ENCODE measurements at regions not wholly inside any gene's neighbourhood (a gene's known extent, or its start where the extent isn't known, plus 50 kb on each side); places are given as distances from the start of the nearest gene placed in this dataset.
"Not testable (repeated sequence)": the region's sequence is repeated elsewhere in the genome, so short reads cannot be mapped to it uniquely, and the experiment has no call there.

DNA sequence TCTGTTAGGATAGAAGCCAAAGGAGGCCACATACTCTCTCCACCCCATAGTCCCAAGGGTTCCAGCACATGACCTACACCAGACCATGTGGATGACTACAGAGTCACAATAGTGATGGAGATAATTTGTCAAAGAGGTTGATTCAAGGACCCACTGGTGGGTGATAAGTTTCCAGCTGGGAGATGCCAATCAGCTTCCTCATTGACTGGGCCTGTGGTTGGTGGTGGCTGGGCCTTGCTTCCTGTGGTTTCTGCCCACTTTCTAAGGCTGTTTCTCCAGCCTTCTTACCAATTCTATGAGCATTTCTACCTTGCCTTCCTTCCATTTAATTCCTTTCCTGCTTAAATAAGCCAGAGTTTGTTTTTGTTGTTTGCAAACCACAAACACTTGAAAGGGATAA is 95.5 kb upstream of the CPEB2 start:
- no peak for DNase-seq (ENCODE audit: low read depth in 2 of 2)

DNA sequence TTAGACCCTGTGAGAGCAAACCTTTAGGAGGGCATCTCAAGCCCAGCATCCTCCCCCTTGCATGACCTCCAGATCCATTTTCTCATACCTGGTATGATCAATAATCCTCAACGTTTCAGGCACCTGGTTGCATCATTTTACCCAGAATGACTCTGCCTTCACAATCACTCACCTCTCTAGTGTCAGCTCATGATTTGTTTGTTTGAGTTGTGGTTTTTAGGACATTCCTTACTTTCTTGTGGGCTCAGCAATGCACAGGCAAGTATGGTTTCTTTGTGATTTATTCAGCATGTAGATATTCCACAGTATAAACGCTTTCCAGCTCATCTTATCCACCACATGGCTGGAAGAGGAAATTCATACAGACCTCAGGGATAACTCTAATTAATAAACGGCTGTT is 93.6 kb upstream of the CPEB2 start:
- no peak for DNase-seq (ENCODE audit: low read depth in 2 of 2)

DNA sequence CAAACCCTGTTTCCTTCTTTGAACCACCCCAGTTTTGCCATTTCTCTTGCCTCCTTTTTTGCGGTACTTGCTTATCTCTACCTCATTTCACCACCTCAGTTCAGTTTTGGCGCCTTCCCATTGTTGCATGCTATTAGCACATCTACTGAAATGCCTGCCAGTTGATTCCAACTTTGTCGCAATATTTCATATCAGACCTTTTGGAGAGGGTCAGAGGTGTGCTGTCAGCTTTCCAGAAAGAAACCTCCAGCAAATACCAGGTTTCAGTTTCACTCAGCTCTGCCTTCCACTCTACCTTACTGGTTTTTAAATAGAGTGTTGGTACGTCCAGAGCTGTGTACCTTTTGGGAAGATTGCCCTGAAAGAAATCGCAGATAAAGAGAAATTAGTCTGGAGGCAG is 91.9 kb upstream of the CPEB2 start:
- DNase-seq (ENCODE audit: low read depth in 2 of 2), result no peak

DNA sequence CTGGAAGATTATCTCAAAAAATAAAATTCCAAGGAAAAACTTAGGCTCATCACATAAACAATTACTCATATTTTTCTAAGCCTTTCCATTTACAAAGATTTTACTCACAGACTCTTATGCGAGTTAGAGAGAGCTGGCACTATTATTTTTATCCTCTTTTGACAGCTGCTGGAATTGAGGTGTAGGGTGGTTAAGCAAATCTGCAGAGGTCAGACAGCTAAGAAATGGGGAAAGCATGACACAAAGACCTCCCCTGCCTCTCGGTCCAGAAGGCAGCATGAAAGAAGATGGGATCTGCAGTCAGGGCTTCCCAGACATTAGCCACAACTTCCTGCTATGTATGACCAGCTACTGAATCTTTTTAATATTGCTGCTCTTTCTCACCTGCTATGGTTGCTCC is 89.9 kb upstream of the CPEB2 start:
- no peak for DNase-seq (ENCODE audit: low read depth in 2 of 2)

DNA sequence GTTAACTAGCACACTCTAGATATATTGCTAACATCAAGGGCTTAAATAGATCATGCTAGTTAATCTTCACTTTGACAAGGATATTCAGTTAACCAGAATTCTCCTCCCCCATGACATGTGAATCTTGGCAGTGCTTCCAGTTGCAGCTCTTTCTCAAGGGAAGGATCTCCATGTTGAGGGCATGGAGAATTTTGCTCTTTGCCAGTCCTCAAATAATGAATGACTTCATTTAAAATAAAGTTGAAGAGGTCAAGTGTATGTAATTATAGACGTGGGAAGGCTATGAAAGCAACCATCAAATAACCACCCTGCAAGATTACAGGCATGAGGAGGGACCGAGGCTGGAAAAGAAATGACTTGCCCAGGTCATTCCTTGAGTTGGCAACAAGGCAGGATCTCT is 87.3 kb upstream of the CPEB2 start:
- DNase-seq (ENCODE audit: low read depth in 2 of 2), result no peak

DNA sequence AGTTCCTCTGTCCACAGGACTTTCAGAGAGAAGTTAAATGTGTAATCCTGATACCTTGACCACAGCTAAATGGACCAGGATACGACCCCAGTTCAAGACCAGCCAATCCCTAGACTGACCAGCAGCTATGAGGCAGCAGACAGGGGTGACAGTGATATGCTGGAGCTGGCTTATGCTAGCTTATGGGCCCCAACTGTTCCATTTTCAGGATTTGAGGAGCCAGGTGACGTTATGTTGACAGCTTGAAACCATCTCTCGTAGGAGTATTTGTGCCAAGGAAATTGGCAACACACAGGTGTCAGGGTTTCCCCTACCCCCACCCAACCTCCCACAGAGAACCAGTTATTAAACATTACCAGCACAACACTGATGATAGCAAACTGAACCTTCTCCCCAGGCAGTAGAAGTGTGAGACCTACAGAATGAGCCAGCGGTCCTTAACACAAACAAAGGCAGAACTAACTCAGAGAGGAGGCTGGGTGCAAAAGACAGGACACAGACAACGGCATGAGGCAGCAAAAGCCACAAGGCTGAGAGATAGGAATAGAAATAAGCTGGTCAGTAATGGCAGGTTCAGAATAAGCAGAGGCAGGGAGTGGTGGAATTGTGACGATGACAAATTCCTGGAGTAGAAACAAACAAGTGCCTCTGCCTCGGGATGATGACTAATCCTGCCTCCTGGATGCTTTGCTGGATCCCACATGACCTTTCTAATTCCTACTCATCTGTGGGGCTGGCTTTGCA is 85.6 kb upstream of the CPEB2 start:
- no peak for DNase-seq (ENCODE audit: low read depth in 2 of 2)

DNA sequence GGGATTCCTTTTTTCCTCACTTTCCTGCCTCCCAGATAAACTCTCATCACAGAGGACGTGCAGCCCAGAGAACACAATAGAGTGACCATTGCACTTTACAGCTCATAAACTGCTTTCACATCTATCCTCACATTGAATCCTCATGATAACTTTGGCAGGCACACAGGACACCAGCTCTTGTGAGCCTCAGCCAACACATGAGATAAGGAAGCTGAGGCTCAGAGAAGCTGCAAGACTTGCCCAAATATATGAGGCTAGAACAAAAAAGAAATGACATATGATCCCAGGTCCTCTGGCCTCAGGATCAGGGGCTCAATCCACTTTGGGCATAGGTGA is 85.0 kb upstream of the CPEB2 start:
- no peak for DNase-seq (ENCODE audit: low read depth in 2 of 2)

DNA sequence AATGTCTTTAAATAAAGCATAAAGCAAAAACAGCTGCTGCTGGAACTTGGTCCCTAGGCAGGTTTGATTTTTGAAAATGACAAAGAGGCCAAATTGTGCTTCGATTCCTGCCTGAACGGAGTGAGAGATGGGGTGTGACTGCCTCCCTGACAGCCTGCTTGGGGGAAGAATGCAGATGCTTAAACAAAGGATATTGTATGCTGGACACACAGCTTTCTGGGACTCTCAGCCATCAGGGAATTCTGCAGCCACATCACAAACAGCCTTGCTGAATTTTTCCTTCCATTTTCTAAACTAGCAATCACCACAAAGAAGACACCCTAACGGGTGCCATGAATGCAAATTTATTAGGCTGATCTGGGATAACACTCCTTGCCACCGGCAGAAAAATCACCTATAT is 83.9 kb upstream of the CPEB2 start:
- DNase-seq (ENCODE audit: low read depth in 2 of 2), result no peak

DNA sequence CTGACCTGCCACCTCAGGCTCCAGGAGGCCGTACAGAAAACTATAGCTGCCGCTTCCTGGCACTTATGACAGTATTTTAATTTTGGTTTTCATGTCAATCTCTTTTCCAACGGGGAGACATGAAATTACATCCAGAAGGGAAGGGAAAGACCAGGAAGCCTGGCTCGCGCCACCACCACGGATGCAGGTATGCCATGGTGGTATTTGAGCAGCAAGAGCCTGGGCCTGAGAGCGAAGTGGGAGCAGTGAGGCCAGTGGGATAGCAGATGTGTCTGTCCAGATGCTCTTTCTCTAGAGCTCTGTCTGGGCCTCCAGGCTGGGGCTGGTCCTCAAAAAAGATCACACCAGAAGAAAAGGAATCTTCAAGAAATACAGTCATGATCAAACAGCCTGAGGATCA is 82.5 kb upstream of the CPEB2 start:
- no peak for DNase-seq (ENCODE audit: low read depth in 2 of 2)

DNA sequence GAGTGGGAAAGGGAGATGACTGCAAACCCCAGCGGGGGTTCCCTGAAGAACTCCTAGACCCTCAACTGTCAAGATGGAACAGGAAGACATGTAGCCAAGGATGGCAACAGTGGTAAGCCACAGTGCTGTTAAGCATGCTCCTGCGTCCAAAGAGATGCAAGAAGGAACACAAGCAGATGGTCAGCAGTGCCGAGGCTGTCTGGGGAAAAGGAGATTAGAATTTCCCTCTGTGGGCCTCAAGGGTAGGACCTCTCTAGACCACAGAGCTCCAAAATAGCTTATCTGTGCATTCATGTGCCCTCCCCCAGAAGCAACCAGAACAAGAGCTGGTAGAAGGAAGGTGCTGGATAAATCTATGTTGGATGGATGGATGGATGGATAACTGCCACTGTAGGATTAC is 82.0 kb upstream of the CPEB2 start:
- DNase-seq (ENCODE audit: low read depth in 2 of 2), result no peak

DNA sequence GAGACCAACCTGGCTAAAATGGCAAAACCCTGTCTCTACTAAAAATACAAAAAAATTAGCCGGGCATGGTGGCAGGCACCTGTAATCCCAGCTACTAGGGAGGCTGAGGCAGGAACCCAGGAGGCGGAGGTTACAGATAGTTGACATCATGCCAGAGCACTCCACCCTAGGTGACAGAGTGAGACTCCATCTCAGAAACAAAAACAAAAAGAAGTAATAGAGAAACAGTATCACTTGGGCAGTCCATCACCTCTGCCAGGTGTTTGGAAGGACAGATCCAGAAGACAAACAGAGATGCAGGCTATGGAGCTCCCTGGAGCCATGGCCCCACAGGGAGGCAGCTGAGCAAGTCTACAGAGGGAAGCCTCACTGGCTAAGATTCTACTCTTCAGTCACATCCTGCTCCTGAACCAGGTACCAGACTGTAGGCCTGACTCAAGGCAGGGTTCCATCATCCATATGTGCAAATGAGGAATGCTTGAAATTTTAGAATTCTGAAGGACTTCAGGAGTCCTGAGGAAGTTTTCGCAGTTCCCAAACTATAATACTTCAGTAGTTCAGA is 81.4 kb upstream of the CPEB2 start:
- no peak for DNase-seq (ENCODE audit: low read depth in 2 of 2)

DNA sequence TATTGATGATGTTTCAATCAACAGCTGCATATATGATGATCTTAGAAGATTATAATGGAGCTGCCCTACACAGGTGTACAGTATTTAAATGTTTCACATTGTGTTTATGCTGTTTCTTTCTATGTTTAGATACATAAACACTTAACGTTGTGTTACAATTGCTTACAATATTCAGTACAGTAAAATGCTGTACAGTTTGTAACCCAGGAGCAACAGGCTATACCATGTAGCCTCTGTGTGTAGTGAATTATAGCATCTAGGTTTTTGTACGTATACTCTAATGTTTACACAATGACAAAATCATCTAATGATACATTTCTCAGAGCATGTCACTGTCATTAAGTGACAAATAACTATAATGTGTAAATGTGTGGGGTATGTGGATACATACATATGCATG is 80.5 kb upstream of the CPEB2 start:
- not testable (repeated sequence) for DNase-seq (ENCODE audit: low read depth in 2 of 2)

DNA sequence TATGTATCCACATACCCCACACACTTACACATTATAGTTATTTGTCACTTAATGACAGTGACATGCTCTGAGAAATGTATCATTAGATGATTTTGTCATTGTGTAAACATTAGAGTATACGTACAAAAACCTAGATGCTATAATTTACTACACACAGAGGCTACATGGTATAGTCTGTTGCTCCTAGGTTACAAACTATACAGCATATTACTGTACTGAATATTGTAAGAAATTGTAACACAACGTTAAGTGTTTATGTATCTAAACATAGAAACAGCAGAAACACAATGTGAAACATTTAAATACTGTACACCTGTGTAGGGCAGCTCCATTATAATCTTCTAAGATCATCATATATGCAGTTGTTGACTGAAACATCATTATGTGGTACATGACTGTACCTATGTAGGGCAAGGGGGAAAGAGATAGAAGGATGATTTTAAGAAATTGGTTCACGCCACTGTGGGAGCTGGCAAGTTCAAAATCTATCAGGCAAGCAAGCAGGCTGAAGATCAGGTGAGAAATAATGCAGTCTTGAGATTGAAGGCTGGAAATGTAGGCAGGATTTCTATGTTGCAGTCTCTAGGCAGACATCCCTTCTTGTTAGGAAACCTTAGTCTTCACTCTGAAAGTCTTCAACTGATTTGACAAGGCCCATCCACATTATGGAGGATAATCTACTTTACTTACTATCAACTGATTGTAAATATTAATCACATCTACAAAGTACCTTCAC is 78.0 kb upstream of the CPEB2 start:
- DNase-seq (ENCODE audit: low read depth in 2 of 2), result no peak

DNA sequence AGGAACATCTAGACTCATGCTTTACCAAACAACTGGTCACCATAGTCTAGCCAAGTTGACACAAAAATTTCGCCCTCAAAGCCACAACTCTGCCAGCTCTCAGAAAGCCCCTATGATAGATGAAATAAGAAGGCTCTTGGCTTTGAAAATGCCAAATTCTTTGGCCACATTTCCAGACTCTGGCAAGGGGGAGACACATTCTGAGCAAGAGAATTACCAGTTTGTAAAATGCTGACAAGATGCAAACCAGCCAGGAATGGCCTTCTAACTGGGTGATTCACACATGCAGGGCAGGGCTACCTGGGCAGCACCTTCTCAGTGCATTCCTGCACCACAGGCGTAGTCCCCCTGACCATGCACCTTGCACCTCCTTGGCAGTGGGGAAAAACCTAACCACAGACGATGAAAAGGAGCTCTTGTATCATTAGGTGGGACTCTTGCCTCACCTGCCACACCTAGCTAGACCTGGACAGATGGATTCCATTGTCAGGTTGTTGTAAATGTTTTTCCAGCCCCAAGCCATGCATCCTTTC is 77.4 kb upstream of the CPEB2 start:
- no peak for DNase-seq (ENCODE audit: low read depth in 2 of 2)

DNA sequence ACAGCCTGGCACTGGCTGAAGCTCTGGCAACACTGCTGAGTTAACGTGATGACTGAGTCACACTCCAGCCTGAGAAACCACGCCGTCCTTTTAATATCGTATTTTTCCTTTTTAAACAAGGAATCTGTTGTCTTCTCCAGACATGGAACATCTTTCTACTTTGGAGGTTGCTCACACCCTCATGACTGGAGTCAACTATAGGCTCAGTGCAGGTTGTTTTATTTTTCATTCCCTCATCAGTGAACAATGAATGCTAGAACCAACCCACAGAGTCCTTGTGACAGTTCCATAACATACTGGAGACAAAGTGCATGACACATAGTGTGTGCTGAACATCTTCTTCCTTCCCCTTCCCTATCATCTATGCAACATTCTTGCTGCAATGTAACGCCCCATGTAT is 76.8 kb upstream of the CPEB2 start:
- no peak for DNase-seq (ENCODE audit: low read depth in 2 of 2)

DNA sequence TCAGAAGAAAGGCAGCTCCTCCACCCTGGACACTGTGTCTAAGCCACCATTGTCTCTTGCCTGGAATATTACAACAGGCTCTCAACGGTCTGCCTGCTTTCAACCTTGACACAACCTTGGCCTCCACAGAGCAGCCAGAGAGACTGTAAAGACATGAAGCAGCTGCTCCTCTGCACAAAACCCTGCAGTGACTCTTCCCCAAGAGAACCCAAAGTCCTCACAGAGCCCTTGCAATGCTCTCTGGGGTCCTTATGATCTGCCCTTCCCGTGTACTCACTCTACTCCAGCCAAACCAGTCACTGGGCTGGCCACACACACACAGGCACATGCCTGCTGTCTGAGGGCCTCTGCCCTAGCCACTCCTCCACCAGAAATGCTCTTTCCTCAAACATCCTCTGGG is 75.9 kb upstream of the CPEB2 start:
- no peak for DNase-seq (ENCODE audit: low read depth in 2 of 2)

DNA sequence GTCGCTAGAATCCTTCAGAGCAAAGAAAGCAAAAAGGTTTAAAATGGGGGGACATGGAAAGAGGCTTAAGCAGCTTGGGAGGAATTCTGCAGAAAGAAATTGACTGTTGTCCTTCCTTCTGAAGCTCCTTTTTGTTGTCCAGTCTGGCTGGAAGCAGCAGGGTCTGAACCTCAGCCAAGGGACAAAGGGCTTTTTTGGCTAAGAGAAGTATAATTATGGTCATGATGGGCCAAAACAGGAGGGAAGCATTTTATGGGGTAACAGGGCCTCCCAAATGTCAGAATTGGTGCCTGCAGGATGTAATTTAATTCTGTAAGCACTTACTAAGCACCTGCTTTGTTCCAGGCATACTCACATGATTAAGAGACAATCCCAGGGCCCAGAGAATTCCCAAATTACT is 74.2 kb upstream of the CPEB2 start:
- DNase-seq (ENCODE audit: low read depth in 2 of 2), result no peak

DNA sequence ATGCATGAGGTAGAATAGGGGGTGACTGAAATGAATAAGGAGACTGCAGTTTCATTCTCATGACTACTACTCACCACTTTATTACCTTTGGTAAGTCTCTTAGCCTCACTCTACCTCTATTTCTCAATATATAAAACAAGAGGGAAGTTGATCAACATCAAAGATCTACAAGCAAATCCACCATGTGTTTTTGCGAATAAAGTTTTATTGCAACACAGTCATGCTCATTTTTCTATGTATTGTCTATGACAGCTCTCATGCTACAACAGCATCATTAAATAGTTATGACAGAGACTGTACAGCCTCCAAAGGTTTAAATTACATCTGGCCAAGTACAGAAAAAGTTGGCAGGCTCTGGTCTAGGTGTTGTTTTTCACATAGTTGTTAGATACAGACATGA is 72.6 kb upstream of the CPEB2 start:
- DNase-seq (ENCODE audit: low read depth in 2 of 2), result no peak

DNA sequence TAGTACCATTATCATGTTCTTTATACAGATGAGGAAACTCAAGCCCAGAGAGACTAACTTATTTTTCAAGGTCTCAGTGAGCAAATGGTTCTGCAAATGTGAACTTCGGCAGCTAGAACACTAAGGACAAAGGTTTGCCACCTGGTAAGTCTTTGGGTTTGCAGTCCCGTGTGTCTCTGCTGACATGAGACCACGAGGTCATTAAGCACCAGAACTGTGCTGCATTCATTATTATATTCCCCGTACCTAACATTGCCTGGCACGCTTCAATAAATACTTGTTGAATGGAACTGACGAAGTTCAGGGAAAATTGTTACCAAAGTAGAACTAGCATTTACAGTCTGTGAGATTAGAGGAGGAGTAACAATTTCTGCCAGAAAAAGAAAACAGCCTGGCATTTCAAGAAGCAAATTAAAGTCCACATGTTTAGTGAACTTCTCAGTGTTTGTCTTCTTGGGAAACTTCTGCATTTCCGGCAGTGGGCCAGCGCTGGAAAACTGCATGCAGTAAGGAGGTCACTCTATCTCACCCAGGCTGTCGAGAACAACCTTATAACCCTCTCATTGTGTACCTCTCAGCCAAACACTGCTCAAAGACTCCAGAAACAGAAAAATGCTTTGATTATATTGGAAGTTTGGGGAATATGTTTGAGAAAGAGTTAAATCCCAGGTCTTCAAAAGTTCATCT is 67.4 kb upstream of the CPEB2 start:
- no peak for DNase-seq (ENCODE audit: low read depth in 2 of 2)

DNA sequence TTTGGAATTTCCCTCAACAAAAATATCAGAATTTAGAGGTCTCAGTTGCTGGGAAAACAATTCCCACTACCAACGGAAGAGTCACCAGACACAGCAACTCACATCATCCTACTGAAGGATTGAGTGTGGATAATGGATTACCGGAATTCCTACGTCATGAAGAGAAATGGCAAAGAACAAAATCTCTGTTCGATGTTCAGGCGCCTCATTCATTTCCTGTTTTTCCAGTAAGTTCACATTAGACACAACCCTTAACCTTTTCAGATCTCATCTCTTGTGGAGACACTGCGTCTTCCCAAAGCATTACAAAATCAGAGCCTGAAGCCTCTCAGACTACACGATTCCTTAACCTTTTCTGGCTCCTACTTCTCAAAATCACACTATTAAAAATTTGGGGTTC is 58.5 kb upstream of the CPEB2 start:
- DNase-seq (ENCODE audit: low read depth in 2 of 2), result no peak

DNA sequence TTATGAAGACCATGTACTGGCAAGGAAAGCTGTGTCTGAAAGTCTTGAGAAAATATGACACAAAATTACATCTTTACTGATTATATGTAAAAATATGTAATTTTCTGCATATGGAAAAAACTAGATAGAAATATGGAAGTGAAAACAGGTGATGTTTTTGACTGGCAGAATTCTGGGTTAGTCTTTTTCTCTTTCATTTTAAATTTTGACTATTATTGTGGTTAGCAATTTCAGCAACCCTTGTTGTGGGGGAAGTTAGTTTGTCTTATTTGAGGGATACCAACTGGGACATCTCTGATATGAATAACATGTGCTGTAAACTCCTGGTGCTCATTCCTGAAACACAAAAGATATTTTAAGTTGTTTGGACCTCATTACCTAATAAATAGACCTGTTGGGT is 49.9 kb upstream of the CPEB2 start:
- no peak for DNase-seq (ENCODE audit: low read depth in 2 of 2)

All from stimulated activated CD4-positive, alpha-beta T cell treated with anti-CD3 and anti-CD28 coated beads, Interleukin-4, amount 100 ng/mL, for 48 hours (primary cell).